HEK293T (cell line): ENCODE measurements at regions not wholly inside any gene's neighbourhood (a gene's known extent, or its start where the extent isn't known, plus 50 kb on each side); places are given as distances from the start of the nearest gene placed in this dataset.

Experiments
- CTCF ChIA-PET: fragments of 350-600 bp; formaldehyde crosslinking; extraction: SDS; loops from one replicate; lab custom pipeline; 2021; ENCODE audit warnings: antibody characterized with exemption, inconsistent platforms; lab: Yijun Ruan, JAX
- POLR2A ChIA-PET: fragments of 350-600 bp; formaldehyde crosslinking; extraction: SDS; loops from one replicate; lab custom pipeline; 2020; ENCODE audit warnings: antibody characterized with exemption, inconsistent platforms; lab: Yijun Ruan, JAX
- DNase-seq: peaks from one replicate; pipeline ENCODE4 v3.0.0; 2012; ENCODE audit warnings: mixed read lengths; ENCODE audit errors: extremely low spot score
- ARNT ChIP-seq: fragments of 450-650 bp; IDR thresholded peaks from 2 replicates; pipeline ENCODE4 v1.6.1; 2017; ENCODE audit warnings: mild to moderate bottlenecking
- BHLHE40 ChIP-seq: fragments of 450-650 bp; IDR thresholded peaks from 2 replicates; pipeline ENCODE4 v1.6.1; 2016; ENCODE audit warnings: mild to moderate bottlenecking, moderate library complexity, borderline replicate concordance
- CTBP1 ChIP-seq: fragments of 450-650 bp; IDR thresholded peaks from 2 replicates; pipeline ENCODE4 v1.6.1; 2016; ENCODE audit warnings: borderline replicate concordance
- ELF4 ChIP-seq: fragments of 450-650 bp; IDR thresholded peaks from 2 replicates; pipeline ENCODE4 v1.6.1; 2017; ENCODE audit warnings: antibody characterized with exemption
- FOXA1 ChIP-seq: fragments of 450-650 bp; IDR thresholded peaks from 2 replicates; pipeline ENCODE4 v1.6.1; 2016; ENCODE audit warnings: mild to moderate bottlenecking
- FOXK2 ChIP-seq: fragments of 450-650 bp; IDR thresholded peaks from 2 replicates; pipeline ENCODE4 v1.6.1; 2016; ENCODE audit warnings: mild to moderate bottlenecking
- FOXM1 ChIP-seq: fragments of 450-650 bp; IDR thresholded peaks from 2 replicates; pipeline ENCODE4 v1.6.1; 2017; ENCODE audit warnings: mild to moderate bottlenecking, borderline replicate concordance
- HDGF ChIP-seq: fragments of 450-650 bp; IDR thresholded peaks from 2 replicates; pipeline ENCODE4 v1.6.1; 2017; ENCODE audit warnings: antibody characterized with exemption, borderline replicate concordance
- L3MBTL2 ChIP-seq: fragments of 450-650 bp; conservative IDR thresholded peaks from 2 replicates; pipeline ENCODE4 v1.6.1; 2016; ENCODE audit warnings: mild to moderate bottlenecking
- LEF1 ChIP-seq: fragments of 450-650 bp; IDR thresholded peaks from 2 replicates; pipeline ENCODE4 v1.6.1; 2017; ENCODE audit warnings: mild to moderate bottlenecking, borderline replicate concordance
- NFRKB ChIP-seq: fragments of 450-650 bp; IDR thresholded peaks from 2 replicates; pipeline ENCODE4 v1.6.1; 2016; ENCODE audit warnings: mild to moderate bottlenecking, moderate library complexity
- PKNOX1 ChIP-seq: fragments of 450-650 bp; IDR thresholded peaks from 2 replicates; pipeline ENCODE4 v1.6.1; 2016
- SP1 ChIP-seq: fragments of 450-650 bp; IDR thresholded peaks from 2 replicates; pipeline ENCODE4 v1.6.1; 2017
- SUZ12 ChIP-seq: fragments of 450-650 bp; IDR thresholded peaks from 2 replicates; pipeline ENCODE4 v1.6.1; 2016; ENCODE audit warnings: mild to moderate bottlenecking
- TARDBP ChIP-seq: fragments of 450-650 bp; IDR thresholded peaks from 2 replicates; pipeline ENCODE4 v1.6.1; 2016
- ZNF384 ChIP-seq: fragments of 450-650 bp; IDR thresholded peaks from 2 replicates; pipeline ENCODE4 v1.6.1; 2016

GRCh38 chr14:46279327-46279726 is 372.3 kb downstream of the RPL10L start:
- ChIA-PET CTCF (no interaction called here), POLR2A (no interaction called here)
- DNase-seq, result no peak
- TF ChIP-seq TARDBP (no peak), L3MBTL2 (no peak), NFRKB (no peak), CTBP1 (no peak), ARNT (no peak), SUZ12 (no peak), LEF1 (no peak), HDGF (no peak), ELF4 (no peak), FOXA1 (no peak), BHLHE40 (no peak), FOXK2 (no peak), FOXM1 (no peak), PKNOX1 (no peak), SP1 (no peak), ZNF384 (no peak)

- DNase-seq, result peak; percentile 15
- CTCF ChIA-PET, result no interaction called here
- POLR2A ChIA-PET, result no interaction called here
- TF ChIP-seq LEF1 (no peak), SUZ12 (no peak), PKNOX1 (no peak), ARNT (no peak), L3MBTL2 (no peak), CTBP1 (no peak), FOXA1 (no peak), NFRKB (no peak), BHLHE40 (no peak), FOXM1 (no peak), TARDBP (no peak), FOXK2 (no peak), HDGF (no peak), ELF4 (no peak), ZNF384 (no peak), SP1 (no peak)
Observed at GRCh38 chr14:46259536-46259935, 392.0 kb downstream of the RPL10L start.

GRCh38 chr14:46256381-46256780 is 395.2 kb downstream of the RPL10L start:
- TF ChIP-seq L3MBTL2 (no peak), FOXA1 (no peak), NFRKB (no peak), ELF4 (no peak), LEF1 (no peak), BHLHE40 (no peak), FOXK2 (no peak), SUZ12 (no peak), SP1 (no peak), FOXM1 (no peak), ARNT (no peak), HDGF (no peak), ZNF384 (no peak), CTBP1 (no peak), TARDBP (no peak), PKNOX1 (no peak)
- ChIA-PET POLR2A (no interaction called here), CTCF (no interaction called here)
- DNase-seq, result no peak

- CTCF ChIA-PET, result interaction anchor here (0.9 kb wide), 1 partner anchor 11 kb away, joined by 3 read pairs; no protein-coding TSS in a partner anchor
- DNase-seq, result peak; percentile 11
- POLR2A ChIA-PET, result no interaction called here
- no peak for TF ChIP-seq FOXA1
- TF ChIP-seq PKNOX1, result no peak
- TF ChIP-seq ELF4, result no peak
- no peak for TF ChIP-seq ARNT
Observed at GRCh38 chr14:46250113-46250703, 401.4 kb downstream of the RPL10L start.

GRCh38 chr14:46248001-46248630 is 403.5 kb downstream of the RPL10L start:
- TF ChIP-seq CTBP1, result no peak
- no peak for TF ChIP-seq BHLHE40
- TF ChIP-seq HDGF, result no peak
- no peak for TF ChIP-seq NFRKB
- peak; percentile 58 for TF ChIP-seq PKNOX1
- TF ChIP-seq L3MBTL2, result no peak
- no peak for TF ChIP-seq SP1
- DNase-seq, result no peak
- CTCF ChIA-PET, result no interaction called here
- POLR2A ChIA-PET, result no interaction called here
